ENCODE measurements at regions not wholly inside any gene's neighbourhood (a gene's known extent, or its start where the extent isn't known, plus 50 kb on each side); places are given as distances from the start of the nearest gene placed in this dataset.

DNA sequence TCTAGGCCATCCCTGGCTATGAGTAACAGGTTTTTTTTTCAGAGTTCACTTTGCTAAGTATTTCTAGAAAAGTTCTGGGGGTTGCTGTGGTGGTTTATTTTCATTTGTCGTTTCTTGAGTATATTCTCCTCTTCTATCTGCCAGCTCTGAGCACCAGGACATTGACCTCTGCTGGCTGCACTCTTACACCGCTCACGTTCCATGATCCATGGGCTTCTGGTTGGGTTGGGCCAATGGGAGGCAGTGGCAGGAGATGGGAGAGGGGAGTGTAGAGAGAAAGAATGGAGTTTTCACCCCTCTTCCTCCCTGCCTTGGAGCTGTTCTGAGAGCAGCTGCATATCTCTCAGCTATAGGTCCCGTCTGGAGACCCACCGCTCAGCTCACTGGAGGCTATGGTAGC is 161.0 kb upstream of the ATXN1 start:
- no peak for DNase-seq
- Mint-ChIP-seq H3K4me1 (ENCODE audit: low read depth) (no peaks in the 10 kb centered on the region), H3K27ac (no peak overlapping the region), H3K9me3 (peaks cover 0 to 1% of the 10 kb centered on the region in 2 donors), H3K36me3 (ENCODE audit: insufficient read depth in 2 of 2) (no peaks in the 10 kb centered on the region), H3K4me3 (no peak overlapping the region), H3K27me3 (ENCODE audit: low read depth) (peaks cover 25% of the 10 kb centered on the region)
- no peak for ATAC-seq (replicated peaks in 1 of 2)

DNA sequence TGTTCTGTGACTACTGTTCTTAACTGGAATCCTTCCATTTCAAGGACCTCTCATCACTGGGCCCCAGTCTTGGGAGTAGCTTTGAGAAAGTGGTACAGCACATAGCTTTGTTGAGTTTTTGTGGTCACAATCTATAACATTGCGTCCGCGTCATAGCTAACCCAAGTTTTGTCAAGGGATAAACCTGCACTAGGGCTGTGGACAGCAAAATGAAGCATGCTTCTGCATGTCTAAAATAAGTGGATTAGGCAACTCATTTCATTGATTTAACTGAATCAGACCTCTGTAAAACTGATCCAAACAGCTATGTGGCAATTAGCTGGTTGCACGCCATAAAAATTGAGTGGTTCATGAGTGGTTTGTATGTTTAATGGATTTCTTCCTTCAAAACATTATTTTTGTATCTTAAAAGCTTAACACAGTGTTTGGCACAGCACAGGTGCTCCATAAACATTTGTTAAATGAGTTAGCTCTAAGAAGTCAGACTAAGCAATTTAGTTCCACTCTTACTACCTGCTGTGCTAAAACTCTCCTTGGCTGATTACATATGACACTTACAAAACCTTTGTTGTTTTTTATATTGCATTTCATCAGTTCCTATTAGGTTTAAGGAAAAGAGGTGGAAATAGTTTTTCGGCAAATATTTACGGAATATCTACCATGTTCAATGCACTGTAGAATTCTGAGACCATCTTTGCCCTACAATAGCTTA is 160.3 kb upstream of the ATXN1 start:
- ATAC-seq (replicated peaks in 1 of 2) (no peak), DNase-seq (no peak)
- H3K27me3 Mint-ChIP-seq (ENCODE audit: low read depth), result peaks cover 25% of the 10 kb centered on the region
- H3K9me3 Mint-ChIP-seq, result peaks cover 0 to 1% of the 10 kb centered on the region in 2 donors
- H3K4me3 Mint-ChIP-seq, result no peak overlapping the region
- no peak overlapping the region for H3K27ac Mint-ChIP-seq
- no peaks in the 10 kb centered on the region for H3K4me1 Mint-ChIP-seq (ENCODE audit: low read depth)
- peaks cover 0 to 1% of the 10 kb centered on the region in 2 donors for H3K36me3 Mint-ChIP-seq (ENCODE audit: insufficient read depth in 2 of 2)

DNA sequence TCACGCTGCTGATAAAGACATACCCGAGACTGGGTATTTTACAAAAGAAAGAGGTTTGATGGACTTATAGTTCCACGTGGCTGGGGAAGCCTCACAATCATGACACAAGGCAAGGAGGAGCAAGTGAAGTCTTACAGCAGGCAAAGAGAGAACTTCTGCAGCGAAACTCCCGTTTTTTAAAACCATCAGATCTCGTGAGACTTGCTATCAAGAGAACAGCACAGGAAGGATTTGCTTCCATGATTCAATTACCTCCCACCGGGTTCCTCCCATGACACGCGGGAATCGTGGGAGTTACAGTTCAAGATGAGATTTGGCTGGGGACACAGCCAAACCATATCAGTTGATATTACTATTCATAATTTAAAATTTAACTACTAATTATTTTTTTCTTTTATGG is 157.3 kb upstream of the ATXN1 start:
- no peaks in the 10 kb centered on the region for H3K4me1 Mint-ChIP-seq (ENCODE audit: low read depth)
- ATAC-seq (replicated peaks in 1 of 2) (no peak), DNase-seq (no peak)
- H3K27ac Mint-ChIP-seq, result no peak overlapping the region
- no peak overlapping the region for H3K4me3 Mint-ChIP-seq
- H3K27me3 Mint-ChIP-seq (ENCODE audit: low read depth), result peaks cover 13% of the 10 kb centered on the region
- peaks cover 0 to 1% of the 10 kb centered on the region in 2 donors for H3K36me3 Mint-ChIP-seq (ENCODE audit: insufficient read depth in 2 of 2)
- peaks cover under 1 to 2% of the 10 kb centered on the region in 2 donors for H3K9me3 Mint-ChIP-seq

- no peak overlapping the region for H3K4me3 Mint-ChIP-seq
- H3K9me3 Mint-ChIP-seq, result peaks cover 10 to 11% of the 10 kb centered on the region in 2 donors
- no peak for ATAC-seq (replicated peaks in 1 of 2)
- DNase-seq, result no peak
- peaks cover 3 to 7% of the 10 kb centered on the region in 2 donors for H3K36me3 Mint-ChIP-seq (ENCODE audit: insufficient read depth in 2 of 2)
- H3K27me3 Mint-ChIP-seq (ENCODE audit: low read depth), result peaks cover 15% of the 10 kb centered on the region
- H3K27ac Mint-ChIP-seq, result no peak overlapping the region
- H3K4me1 Mint-ChIP-seq (ENCODE audit: low read depth), result no peaks in the 10 kb centered on the region
Measured at GRCh38 chr6:16914184-16914583, 152.9 kb upstream of the ATXN1 start.

DNA sequence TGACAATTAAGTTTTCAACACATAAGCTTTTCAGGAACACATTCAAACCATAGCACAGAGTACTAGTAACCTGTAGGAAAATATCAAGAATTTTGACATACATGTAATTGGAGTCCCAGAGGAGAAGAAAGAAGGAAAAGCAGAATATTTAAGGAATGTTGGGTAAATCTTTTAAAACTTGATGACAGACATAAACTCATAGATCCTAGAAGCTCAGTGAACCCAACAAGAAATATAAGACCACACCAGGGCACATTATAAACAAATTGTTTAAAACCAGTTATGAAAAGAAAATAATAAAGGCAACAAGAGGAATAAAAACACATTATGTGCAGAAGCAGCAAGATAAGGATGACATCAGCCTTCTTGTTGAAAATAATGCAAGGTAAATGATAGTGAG is 151.5 kb upstream of the ATXN1 start:
- H3K4me3 Mint-ChIP-seq, result no peak overlapping the region
- no peak for ATAC-seq (replicated peaks in 1 of 2)

GRCh38 chr6:16911088-16911487 is 149.8 kb upstream of the ATXN1 start:
- Mint-ChIP-seq H3K27ac (no peak overlapping the region), H3K9me3 (peaks cover 10 to 11% of the 10 kb centered on the region in 2 donors), H3K36me3 (ENCODE audit: insufficient read depth in 2 of 2) (peaks cover 2 to 7% of the 10 kb centered on the region in 2 donors), H3K4me1 (ENCODE audit: low read depth) (no peaks in the 10 kb centered on the region), H3K4me3 (no peak overlapping the region), H3K27me3 (ENCODE audit: low read depth) (peaks cover 39% of the 10 kb centered on the region)
- no peak for DNase-seq
- no peak for ATAC-seq (replicated peaks in 1 of 2)

More for the DNA sequence above, 151.5 kb upstream of the ATXN1 start:
- Mint-ChIP-seq H3K9me3 (peaks cover 10 to 11% of the 10 kb centered on the region in 2 donors), H3K4me1 (ENCODE audit: low read depth) (no peaks in the 10 kb centered on the region), H3K27ac (no peak overlapping the region), H3K36me3 (ENCODE audit: insufficient read depth in 2 of 2) (peaks cover 3 to 7% of the 10 kb centered on the region in 2 donors), H3K27me3 (ENCODE audit: low read depth) (peaks cover 25% of the 10 kb centered on the region)
- no peak for DNase-seq

DNA sequence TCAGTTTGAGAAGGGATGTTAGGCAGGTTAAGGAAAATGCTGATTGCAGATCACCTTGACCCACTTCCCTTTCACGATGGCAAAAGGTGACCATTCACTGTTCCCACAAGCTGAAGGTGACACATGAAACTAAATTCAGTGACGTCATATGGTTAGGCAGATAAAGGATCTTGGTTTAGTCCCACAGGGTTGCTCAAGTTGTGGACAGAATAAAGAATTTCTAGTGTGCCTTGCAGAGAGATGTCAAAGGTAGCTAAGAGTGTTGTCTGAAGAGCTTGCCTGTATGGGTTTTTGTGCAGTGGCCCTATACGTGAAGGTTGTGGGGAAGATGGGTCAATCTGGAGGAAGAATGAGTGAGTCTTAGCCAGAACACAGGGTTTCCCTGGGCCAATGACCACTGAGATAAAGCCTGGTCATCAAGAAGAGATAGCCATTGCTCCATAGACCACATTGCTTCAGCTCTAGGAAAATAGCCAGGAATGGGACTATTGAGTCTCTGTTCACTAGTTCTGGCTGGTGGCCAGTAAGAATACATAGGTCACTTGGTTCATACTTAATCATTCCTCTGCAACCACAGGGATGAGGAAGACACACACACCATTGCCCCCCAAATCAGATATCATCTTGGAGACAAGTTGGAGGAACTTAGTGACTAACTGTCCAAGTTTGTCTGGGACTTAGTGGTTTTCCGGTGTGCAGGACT is 148.5 kb upstream of the ATXN1 start:
- H3K27ac Mint-ChIP-seq, result no peak overlapping the region
- peaks cover 4% of the 10 kb centered on the region for H3K4me1 Mint-ChIP-seq (ENCODE audit: low read depth)
- H3K27me3 Mint-ChIP-seq (ENCODE audit: low read depth), result peaks cover 48% of the 10 kb centered on the region
- H3K4me3 Mint-ChIP-seq, result no peak overlapping the region
- peaks cover 10 to 11% of the 10 kb centered on the region in 2 donors for H3K9me3 Mint-ChIP-seq
- ATAC-seq (replicated peaks in 1 of 2) (peak in 1 of 2 donors; percentile 25), DNase-seq (no peak)
- H3K36me3 Mint-ChIP-seq (ENCODE audit: insufficient read depth in 2 of 2), result peaks cover 2 to 7% of the 10 kb centered on the region in 2 donors

DNA sequence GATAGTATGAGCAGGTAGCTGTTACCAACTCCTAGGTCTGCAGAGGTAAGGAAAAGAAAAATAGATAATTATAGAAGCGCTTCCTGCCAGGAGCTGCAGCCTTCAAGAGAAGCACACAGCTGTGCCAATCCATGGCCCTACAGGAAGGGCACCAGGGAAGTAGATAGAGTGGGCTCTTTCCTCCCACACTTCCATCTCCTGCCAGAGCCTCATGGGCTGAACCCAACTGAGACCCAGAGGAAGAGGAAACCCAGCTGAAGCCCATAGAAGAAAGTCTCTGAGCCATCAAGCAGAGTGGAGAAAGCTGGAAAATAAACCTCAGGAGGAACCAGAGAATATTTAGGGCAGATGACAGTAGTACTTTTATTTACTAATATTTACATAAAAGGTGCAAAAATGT is 146.7 kb upstream of the ATXN1 start:
- DNase-seq (no peak), ATAC-seq (replicated peaks in 1 of 2) (no peak)
- H3K27ac Mint-ChIP-seq, result no peak overlapping the region
- H3K9me3 Mint-ChIP-seq, result peaks cover 6 to 8% of the 10 kb centered on the region in 2 donors
- H3K36me3 Mint-ChIP-seq (ENCODE audit: insufficient read depth in 2 of 2), result peaks cover 2 to 4% of the 10 kb centered on the region in 2 donors
- peaks cover 4% of the 10 kb centered on the region for H3K4me1 Mint-ChIP-seq (ENCODE audit: low read depth)
- peaks cover 65% of the 10 kb centered on the region for H3K27me3 Mint-ChIP-seq (ENCODE audit: low read depth)
- H3K4me3 Mint-ChIP-seq, result no peak overlapping the region

DNA sequence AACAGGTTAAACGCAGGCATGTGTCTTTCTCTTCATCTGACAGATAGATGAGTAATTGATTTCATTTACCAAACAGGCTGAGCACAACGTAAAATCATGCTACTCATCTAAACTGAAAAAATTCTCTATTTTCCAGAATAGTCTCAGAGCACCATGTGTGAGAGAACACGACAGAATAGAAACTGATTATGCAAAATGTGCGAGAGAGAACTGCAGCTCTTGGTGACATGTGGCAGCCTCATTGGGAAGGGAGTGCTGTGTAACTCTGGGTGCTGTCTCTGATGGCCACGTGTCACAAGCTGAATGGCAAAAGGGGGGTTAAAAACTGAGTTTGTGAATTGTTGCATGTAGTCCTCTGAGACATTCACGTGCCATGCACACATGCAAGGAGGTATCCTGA is 143.7 kb upstream of the ATXN1 start:
- H3K36me3 Mint-ChIP-seq (ENCODE audit: insufficient read depth in 2 of 2), result no peaks in the 10 kb centered on the region
- H3K4me1 Mint-ChIP-seq (ENCODE audit: low read depth), result peaks cover 4% of the 10 kb centered on the region
- H3K27me3 Mint-ChIP-seq (ENCODE audit: low read depth), result peaks cover 61% of the 10 kb centered on the region
- no peak for DNase-seq
- no peak overlapping the region for H3K4me3 Mint-ChIP-seq
- no peak for ATAC-seq (replicated peaks in 1 of 2)
- H3K9me3 Mint-ChIP-seq, result no peaks in the 10 kb centered on the region
- H3K27ac Mint-ChIP-seq, result no peak overlapping the region

DNA sequence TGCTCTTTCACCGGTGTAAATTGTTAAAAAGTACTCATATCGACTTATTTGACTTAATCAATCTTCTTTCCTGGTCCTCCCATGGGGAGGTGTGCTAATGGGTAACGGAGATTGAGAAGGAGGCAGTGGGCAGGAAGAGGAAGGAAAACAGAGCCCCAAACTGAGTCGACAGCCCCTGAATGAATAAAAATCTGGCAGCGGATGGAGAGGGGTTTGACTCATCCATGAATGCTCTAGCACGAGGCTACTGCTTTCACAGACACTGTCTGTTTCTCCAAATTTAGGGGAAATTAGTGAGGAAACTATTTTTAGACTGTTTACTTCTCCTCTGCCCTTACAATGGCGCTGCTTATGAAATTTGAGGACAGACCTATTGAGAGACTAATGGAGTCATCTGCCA is 142.2 kb upstream of the ATXN1 start:
- no peak overlapping the region for H3K27ac Mint-ChIP-seq
- H3K36me3 Mint-ChIP-seq (ENCODE audit: insufficient read depth in 2 of 2), result no peaks in the 10 kb centered on the region
- no peak overlapping the region for H3K4me3 Mint-ChIP-seq
- H3K27me3 Mint-ChIP-seq (ENCODE audit: low read depth), result peaks cover 66% of the 10 kb centered on the region
- H3K4me1 Mint-ChIP-seq (ENCODE audit: low read depth), result peaks cover 4% of the 10 kb centered on the region
- no peaks in the 10 kb centered on the region for H3K9me3 Mint-ChIP-seq
- ATAC-seq (replicated peaks in 1 of 2), result no peak
- no peak for DNase-seq

DNA sequence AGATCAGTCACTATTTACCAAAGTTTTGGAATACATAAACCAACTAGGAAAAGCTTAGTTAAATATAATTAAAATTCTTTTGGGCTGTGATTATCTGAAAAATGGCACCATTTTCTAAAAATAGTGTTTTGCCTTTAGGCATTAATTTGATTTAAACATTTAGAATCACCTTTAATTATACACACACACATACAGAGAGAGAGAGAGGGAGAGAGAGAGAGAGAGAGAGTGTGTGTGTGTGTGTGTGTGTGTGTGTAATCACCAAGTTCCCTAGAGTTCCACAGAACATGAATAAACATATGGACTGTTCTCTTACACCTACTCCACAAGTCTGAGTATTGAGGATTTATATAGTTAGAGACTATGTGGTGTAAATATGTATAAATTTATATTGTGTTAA is 141.2 kb upstream of the ATXN1 start:
- Mint-ChIP-seq H3K27ac (no peak overlapping the region), H3K27me3 (ENCODE audit: low read depth) (peaks cover 61% of the 10 kb centered on the region), H3K36me3 (ENCODE audit: insufficient read depth in 2 of 2) (no peaks in the 10 kb centered on the region), H3K4me3 (no peak overlapping the region), H3K4me1 (ENCODE audit: low read depth) (peaks cover 4% of the 10 kb centered on the region), H3K9me3 (no peaks in the 10 kb centered on the region)
- no peak for ATAC-seq (replicated peaks in 1 of 2)
- no peak for DNase-seq

DNA sequence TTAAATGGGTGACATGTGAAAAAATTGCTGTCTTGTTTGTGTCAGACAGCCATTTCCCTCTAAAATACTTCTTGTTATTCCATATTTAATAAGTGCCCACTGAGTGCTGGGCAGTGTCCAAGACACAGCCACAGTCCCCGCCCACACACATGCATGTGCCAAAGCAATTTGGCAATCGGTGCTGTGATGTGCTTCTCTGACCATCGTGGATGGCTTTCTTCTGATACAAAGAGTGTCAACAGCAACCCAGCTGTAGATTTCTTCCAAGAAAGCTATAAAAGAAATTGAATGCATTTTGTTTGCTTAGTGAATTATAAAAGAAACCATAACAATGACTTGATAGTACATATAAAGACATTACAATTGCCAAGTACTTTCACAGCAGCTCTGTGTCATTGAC is 140.5 kb upstream of the ATXN1 start:
- H3K9me3 Mint-ChIP-seq, result no peaks in the 10 kb centered on the region
- ATAC-seq (replicated peaks in 1 of 2) (no peak), DNase-seq (no peak)
- no peak overlapping the region for H3K27ac Mint-ChIP-seq
- H3K4me1 Mint-ChIP-seq (ENCODE audit: low read depth), result peaks cover 4% of the 10 kb centered on the region
- no peak overlapping the region for H3K4me3 Mint-ChIP-seq
- no peaks in the 10 kb centered on the region for H3K36me3 Mint-ChIP-seq (ENCODE audit: insufficient read depth in 2 of 2)
- peaks cover 57% of the 10 kb centered on the region for H3K27me3 Mint-ChIP-seq (ENCODE audit: low read depth)

- peaks cover 4% of the 10 kb centered on the region for H3K4me1 Mint-ChIP-seq (ENCODE audit: low read depth)
- H3K9me3 Mint-ChIP-seq, result no peaks in the 10 kb centered on the region
- ATAC-seq (replicated peaks in 1 of 2) (no peak), DNase-seq (no peak)
- no peak overlapping the region for H3K27ac Mint-ChIP-seq
- H3K4me3 Mint-ChIP-seq, result no peak overlapping the region
- peaks cover 53% of the 10 kb centered on the region for H3K27me3 Mint-ChIP-seq (ENCODE audit: low read depth)
- no peaks in the 10 kb centered on the region for H3K36me3 Mint-ChIP-seq (ENCODE audit: insufficient read depth in 2 of 2)
Measured at GRCh38 chr6:16901306-16901705, 140.0 kb upstream of the ATXN1 start.
